Caco-2 (cell line): ENCODE measurements at regions not wholly inside any gene's neighbourhood (a gene's known extent, or its start where the extent isn't known, plus 50 kb on each side); places are given as distances from the start of the nearest gene placed in this dataset.
"Not testable (repeated sequence)": the region's sequence is repeated elsewhere in the genome, so short reads cannot be mapped to it uniquely, and the experiment has no call there.

Source experiments
- BruUV-seq: library from RNA; stranded (reverse); fragments of 400-500 nt; replicated peaks from 2 replicates; lab custom pipeline; 2021; lab: Mats Ljungman, UMichigan
- CTCF ChIA-PET: fragments of 300-600 bp; sonication (Branson Sonifier 250); formaldehyde crosslinking; loops from one replicate; lab custom pipeline; 2022; ENCODE audit warnings: antibody characterized with exemption; lab: Charles Lee
- POLR2A ChIA-PET: fragments of 300-600 bp; sonication (Branson Sonifier 250); formaldehyde crosslinking; loops from one replicate; lab custom pipeline; 2022; ENCODE audit warnings: antibody characterized with exemption; lab: Charles Lee
- DNase-seq, 2 experiments: peaks; one replicate each; pipeline versions ENCODE4 v3.0.0 to v3.0.0-alpha.2; 2020 to 2022
- H3K27me3 ChIP-seq: replicated peaks from 2 replicates; pipeline ENCODE4 v1.6.0; 2011; ENCODE audit warnings: low read length; ENCODE audit not compliant: control insufficient read depth, insufficient read depth
- H3K36me3 ChIP-seq: 2 replicates; pipeline ENCODE4 v1.5.1; 2011; ENCODE audit warnings: low read length; ENCODE audit not compliant: control insufficient read depth, insufficient read depth
- H3K4me1 ChIP-seq: fragments of 250-450 bp; sonication (Bioruptor Pico); 2 replicates; pipeline ENCODE4 v1.5.1; 2020; ENCODE audit warnings: mild to moderate bottlenecking
- H3K4me3 ChIP-seq: 2 replicates; pipeline ENCODE4 v1.5.1; 2011; ENCODE audit warnings: low read depth, mild to moderate bottlenecking, control low read depth, low read length
- H3K9me3 ChIP-seq: fragments of 250-450 bp; sonication (Bioruptor Pico); 2 replicates; pipeline ENCODE4 v1.5.1; 2020; ENCODE audit warnings: mild to moderate bottlenecking, moderate library complexity
- H3K27ac Mint-ChIP-seq: one replicate; pipeline ENCODE4 v1.8.0; 2022; ENCODE audit warnings: mixed read lengths; ENCODE audit not compliant: unreplicated experiment
- H3K27me3 Mint-ChIP-seq: one replicate; pipeline ENCODE4 v1.8.0; 2022; ENCODE audit warnings: mixed read lengths; ENCODE audit not compliant: insufficient read depth, unreplicated experiment
- H3K36me3 Mint-ChIP-seq: one replicate; pipeline ENCODE4 v1.8.0; 2022; ENCODE audit warnings: mild to moderate bottlenecking, mixed read lengths; ENCODE audit not compliant: insufficient read depth, unreplicated experiment
- H3K4me1 Mint-ChIP-seq: one replicate; pipeline ENCODE4 v1.8.0; 2022; ENCODE audit warnings: low read depth, mixed read lengths; ENCODE audit not compliant: unreplicated experiment
- H3K4me3 Mint-ChIP-seq: one replicate; pipeline ENCODE4 v1.8.0; 2022; ENCODE audit warnings: mild to moderate bottlenecking, moderate library complexity, mixed read lengths; ENCODE audit not compliant: unreplicated experiment
- H3K9me3 Mint-ChIP-seq: one replicate; pipeline ENCODE4 v1.8.0; 2022; ENCODE audit warnings: mixed read lengths; ENCODE audit not compliant: unreplicated experiment
- intact Hi-C: fragments of 100-400 bp; cut with micrococcal nuclease; formaldehyde crosslinking; loops from one replicate; pipeline ENCODE4 v1.10.0; 2022; ENCODE audit not compliant: unreplicated experiment
- TF ChIP-seq, protein P1 (sequence below), 2 experiments: fragments of 200-600 bp in 1 of 2; IDR thresholded peaks; 1 replicate in 1 of 2; 2 replicates in 1 of 2; pipeline versions ENCODE4 v1.5.1 to v1.8.0; 2011 to 2022; ENCODE audit warnings: antibody characterized with exemption in 1 of 2, control low read depth in 1 of 2, inconsistent platforms in 1 of 2, low read depth in 1 of 2, low read length in 1 of 2, mild to moderate bottlenecking in 1 of 2, moderate library complexity in 1 of 2; ENCODE audit not compliant: insufficient read depth in 1 of 2, severe bottlenecking in 1 of 2, unreplicated experiment in 1 of 2

DNA sequence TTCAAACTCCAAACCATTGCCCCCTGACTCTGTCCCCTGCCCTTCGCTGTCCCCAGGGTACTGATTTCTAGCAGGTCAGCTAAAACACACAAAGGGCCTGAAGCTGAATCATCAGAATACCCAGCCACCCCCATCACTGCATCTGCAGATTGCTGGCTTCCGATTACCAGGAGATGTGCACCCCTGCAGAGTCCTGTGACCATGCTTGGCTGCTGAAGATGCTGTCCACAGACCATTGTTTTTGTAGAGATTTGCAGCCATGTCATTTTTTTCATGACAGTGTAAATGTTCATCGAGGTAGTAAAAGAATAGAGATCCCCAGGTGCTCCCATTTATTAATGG is 463.3 kb downstream of the STK39 start:
- H3K4me1 ChIP-seq = peaks cover 8% of the 10 kb centered on the region; the same call in 1 of the 2 replicates
- POLR2A ChIA-PET = no interaction called here
- no peaks in the 10 kb centered on the region for H3K36me3 Mint-ChIP-seq
- H3K4me3 ChIP-seq = no peak overlapping the region
- TF ChIP-seq, protein P1, sequence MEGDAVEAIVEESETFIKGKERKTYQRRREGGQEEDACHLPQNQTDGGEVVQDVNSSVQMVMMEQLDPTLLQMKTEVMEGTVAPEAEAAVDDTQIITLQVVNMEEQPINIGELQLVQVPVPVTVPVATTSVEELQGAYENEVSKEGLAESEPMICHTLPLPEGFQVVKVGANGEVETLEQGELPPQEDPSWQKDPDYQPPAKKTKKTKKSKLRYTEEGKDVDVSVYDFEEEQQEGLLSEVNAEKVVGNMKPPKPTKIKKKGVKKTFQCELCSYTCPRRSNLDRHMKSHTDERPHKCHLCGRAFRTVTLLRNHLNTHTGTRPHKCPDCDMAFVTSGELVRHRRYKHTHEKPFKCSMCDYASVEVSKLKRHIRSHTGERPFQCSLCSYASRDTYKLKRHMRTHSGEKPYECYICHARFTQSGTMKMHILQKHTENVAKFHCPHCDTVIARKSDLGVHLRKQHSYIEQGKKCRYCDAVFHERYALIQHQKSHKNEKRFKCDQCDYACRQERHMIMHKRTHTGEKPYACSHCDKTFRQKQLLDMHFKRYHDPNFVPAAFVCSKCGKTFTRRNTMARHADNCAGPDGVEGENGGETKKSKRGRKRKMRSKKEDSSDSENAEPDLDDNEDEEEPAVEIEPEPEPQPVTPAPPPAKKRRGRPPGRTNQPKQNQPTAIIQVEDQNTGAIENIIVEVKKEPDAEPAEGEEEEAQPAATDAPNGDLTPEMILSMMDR (IDR thresholded peaks at IDR 0.05; ENCODE audit: insufficient read depth in 1 of 2, low read depth in 1 of 2, low read length in 1 of 2, severe bottlenecking in 1 of 2, unreplicated experiment in 1 of 2) = no peak
- intact Hi-C loops = loop anchor here (10.0 kb wide), 1 partner anchor 331 kb away; no protein-coding TSS in a partner anchor
- no peaks in the 10 kb centered on the region for H3K27me3 ChIP-seq
- H3K27me3 Mint-ChIP-seq = peaks cover 12% of the 10 kb centered on the region
- no peak for DNase-seq
- H3K9me3 Mint-ChIP-seq = no peaks in the 10 kb centered on the region
- no peaks in the 10 kb centered on the region for H3K36me3 ChIP-seq
- no peak overlapping the region for H3K27ac Mint-ChIP-seq
- CTCF ChIA-PET = no interaction called here
- no TSS peak for BruUV-seq
- no peaks in the 10 kb centered on the region for H3K4me1 Mint-ChIP-seq
- H3K9me3 ChIP-seq = no peaks in the 10 kb centered on the region
- no peak overlapping the region for H3K4me3 Mint-ChIP-seq

DNA sequence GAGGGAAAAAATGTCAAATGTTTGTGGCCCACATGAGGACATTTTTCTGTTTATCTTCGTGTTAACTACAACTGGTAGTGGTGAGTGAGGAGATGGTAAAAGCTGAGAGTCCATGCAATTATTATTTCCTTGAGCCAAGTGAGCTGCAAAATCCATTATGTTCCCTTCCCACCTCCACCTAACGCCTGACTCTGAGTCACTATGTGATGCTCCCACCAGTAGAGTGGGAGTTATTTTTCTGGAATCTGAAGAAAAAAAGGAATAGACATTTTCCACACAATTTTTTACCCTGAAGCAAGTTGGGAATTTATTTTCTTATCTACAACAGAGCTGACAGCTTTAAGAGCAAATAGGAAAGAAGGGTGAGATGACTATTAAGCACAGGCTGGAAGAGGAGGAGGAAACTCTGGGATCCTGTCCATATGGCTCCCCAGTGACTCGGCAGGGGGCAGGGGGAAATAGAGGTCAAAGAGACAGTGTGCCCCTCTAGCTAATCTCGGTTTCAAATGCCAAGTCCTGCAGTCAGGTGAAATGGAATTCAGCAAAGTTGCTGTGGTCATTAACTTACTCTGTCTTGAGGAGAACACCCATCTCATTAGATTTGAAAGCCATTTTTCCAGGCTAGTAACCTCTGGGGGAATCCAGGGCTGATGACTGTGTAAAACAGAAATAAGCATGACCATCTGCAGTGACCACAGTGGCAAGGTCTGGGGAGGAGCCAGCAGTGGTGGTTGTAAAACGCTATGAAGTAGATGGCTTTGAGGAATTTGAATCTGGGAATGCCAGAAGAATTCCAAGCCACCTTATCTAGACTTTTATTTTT is 463.9 kb downstream of the STK39 start:
- Histone ChIP-seq H3K9me3 (no peaks in the 10 kb centered on the region), H3K4me1 (peaks cover 8% of the 10 kb centered on the region; the same call in 1 of the 2 replicates), H3K4me3 (no peak overlapping the region), H3K36me3 (no peaks in the 10 kb centered on the region), H3K27me3 (no peaks in the 10 kb centered on the region)
- H3K9me3 Mint-ChIP-seq = no peaks in the 10 kb centered on the region
- no peak for DNase-seq
- no peaks in the 10 kb centered on the region for H3K4me1 Mint-ChIP-seq
- no TSS peak for BruUV-seq
- intact Hi-C loops = loop anchor here (10.0 kb wide), 1 partner anchor 331 kb away; no protein-coding TSS in a partner anchor
- CTCF ChIA-PET = no interaction called here
- POLR2A ChIA-PET = no interaction called here
- TF ChIP-seq, protein P1 (IDR thresholded peaks at IDR 0.05; ENCODE audit: insufficient read depth in 1 of 2, low read depth in 1 of 2, low read length in 1 of 2, severe bottlenecking in 1 of 2, unreplicated experiment in 1 of 2) = no peak
- no peaks in the 10 kb centered on the region for H3K36me3 Mint-ChIP-seq
- peaks cover 12% of the 10 kb centered on the region for H3K27me3 Mint-ChIP-seq
- H3K27ac Mint-ChIP-seq = no peak overlapping the region
- no peak overlapping the region for H3K4me3 Mint-ChIP-seq

DNA sequence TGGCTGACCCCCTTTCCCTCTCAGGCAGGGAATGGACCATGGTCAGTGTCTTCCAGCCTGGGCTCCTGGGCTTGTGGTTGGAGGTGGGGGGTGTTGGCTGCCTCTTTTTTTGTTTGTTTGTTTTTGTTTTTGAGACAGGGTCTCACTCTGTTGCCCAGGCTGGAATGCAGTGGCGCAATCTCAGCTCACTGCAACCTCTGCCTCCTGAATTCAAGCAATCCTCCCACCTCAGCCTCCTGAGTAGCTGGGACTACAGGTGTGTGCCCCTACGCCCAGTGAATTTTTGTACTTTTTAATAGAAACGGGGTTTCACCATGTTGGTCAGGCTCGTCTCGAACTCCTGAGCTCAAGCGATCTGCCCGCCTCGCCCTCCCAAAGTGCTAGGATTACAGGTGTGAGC is 465.8 kb downstream of the STK39 start:
- H3K4me1 Mint-ChIP-seq, H3K9me3 ChIP-seq, H3K4me3 ChIP-seq, H3K27me3 Mint-ChIP-seq, H3K9me3 Mint-ChIP-seq, CTCF ChIA-PET, BruUV-seq, H3K4me1 ChIP-seq, POLR2A ChIA-PET, H3K27me3 ChIP-seq, H3K36me3 ChIP-seq, H3K27ac Mint-ChIP-seq, H3K4me3 Mint-ChIP-seq, DNase-seq, H3K36me3 Mint-ChIP-seq: not testable (repeated sequence)
- intact Hi-C loops = loop anchor here (10.0 kb wide), 1 partner anchor 333 kb away; no protein-coding TSS in a partner anchor
